Panc1 (cell line): ENCODE measurements at regions not wholly inside any gene's neighbourhood (a gene's known extent, or its start where the extent isn't known, plus 50 kb on each side); places are given as distances from the start of the nearest gene placed in this dataset.

Experiments used
- ATAC-seq: fragments of 200-7000 bp; cut with Tn5 transposase; 2 replicates; pipeline ENCODE4 v1.9.1; 2020; ENCODE audit warnings: mild to moderate bottlenecking, moderate library complexity
- BruUV-seq: library from RNA; stranded (reverse); fragments of 400-500 nt; replicated peaks from 2 replicates; lab custom pipeline; 2021; lab: Mats Ljungman, UMichigan
- CTCF ChIA-PET: fragments of 300-600 bp; sonication (Branson Sonifier 250); formaldehyde crosslinking; loops from one replicate; lab custom pipeline; 2022; ENCODE audit warnings: antibody characterized with exemption; lab: Charles Lee
- POLR2A ChIA-PET: fragments of 300-600 bp; sonication (Branson Sonifier 250); formaldehyde crosslinking; loops from one replicate; lab custom pipeline; 2022; ENCODE audit warnings: antibody characterized with exemption; lab: Charles Lee
- DNase-seq: peaks from one replicate; pipeline ENCODE4 v3.0.0-alpha.2; 2010; ENCODE audit warnings: low read depth, low spot score
- H3K27ac ChIP-seq: 2 replicates; pipeline ENCODE4 v1.5.1; 2011; ENCODE audit warnings: mild to moderate bottlenecking, low read length, inconsistent platforms
- H3K27me3 ChIP-seq: fragments of 200-500 bp; sonication (Bioruptor generic); 2 replicates; pipeline ENCODE4 v1.6.0; 2014; ENCODE audit warnings: low read length, inconsistent platforms; ENCODE audit not compliant: control insufficient read depth, insufficient read depth
- H3K36me3 ChIP-seq: fragments of 200-500 bp; sonication (Bioruptor generic); 2 replicates; pipeline ENCODE4 v1.5.1; 2014; ENCODE audit warnings: inconsistent platforms, mild to moderate bottlenecking, low read length, moderate library complexity; ENCODE audit not compliant: control insufficient read depth, insufficient read depth
- H3K4me1 ChIP-seq: 2 replicates; pipeline ENCODE4 v1.5.1; 2011; ENCODE audit warnings: inconsistent platforms, mild to moderate bottlenecking, low read length, moderate library complexity; ENCODE audit not compliant: control insufficient read depth, insufficient read depth
- H3K4me3 ChIP-seq, 2 experiments: 2 replicates each; pipeline ENCODE4 v1.5.1; 2011 to 2012; ENCODE audit warnings: low read depth in 2 of 2, low read length in 2 of 2, mild to moderate bottlenecking in 2 of 2, inconsistent platforms in 1 of 2, moderate library complexity in 1 of 2
- H3K9me3 ChIP-seq: fragments of 200-500 bp; sonication (Bioruptor generic); 2 replicates; pipeline ENCODE4 v1.5.1; 2014; ENCODE audit warnings: low read depth, mild to moderate bottlenecking, inconsistent platforms, low read length, moderate library complexity; ENCODE audit not compliant: control insufficient read depth, insufficient read depth
- CTCF ChIP-seq: fragments of 450-650 bp; IDR thresholded peaks from 2 replicates; pipeline ENCODE4 v1.5.1; 2017; ENCODE audit warnings: mild to moderate bottlenecking
- POLR2AphosphoS5 ChIP-seq: IDR thresholded peaks from 2 replicates; pipeline ENCODE4 v1.6.1; 2012; ENCODE audit warnings: mild to moderate bottlenecking, low read depth, low read length, moderate library complexity
- REST ChIP-seq, 2 experiments: IDR thresholded peaks; 2 replicates each; pipeline ENCODE4 v1.6.1; 2011 to 2012; ENCODE audit warnings: low read depth in 2 of 2, control low read depth in 1 of 2, low read length in 1 of 2, mild to moderate bottlenecking in 1 of 2, moderate library complexity in 1 of 2; ENCODE audit not compliant: insufficient read depth in 1 of 2
- SIN3A ChIP-seq: IDR thresholded peaks from 2 replicates; pipeline ENCODE4 v1.6.1; 2012; ENCODE audit warnings: low read depth, mild to moderate bottlenecking, low read length, moderate library complexity, borderline replicate concordance; ENCODE audit not compliant: insufficient read depth
- TCF7L2 ChIP-seq: IDR thresholded peaks from 2 replicates; pipeline ENCODE4 v1.6.1; 2011; ENCODE audit warnings: mild to moderate bottlenecking, low read depth, low read length, inconsistent platforms
- in situ Hi-C: cut with HindIII; loops from 2 replicates; pipeline ENCODE4 v1.10.0; 2016; ENCODE audit warnings: low sequenced_read_pairs, low pct_unique_long_range_greater_than_20kb
- intact Hi-C: fragments of 100-400 bp; cut with micrococcal nuclease; formaldehyde crosslinking; loops from one replicate; pipeline ENCODE4 v1.10.0; 2022; ENCODE audit not compliant: unreplicated experiment

GRCh38 chr4:124455671-124456070 is 256.9 kb downstream of the ANKRD50 start:
- ChIA-PET POLR2A (no interaction called here), CTCF (no interaction called here)
- no peaks in the 10 kb centered on the region for H3K36me3 ChIP-seq
- TF ChIP-seq TCF7L2 (no peak), REST (IDR thresholded peaks at IDR 0.05; ENCODE audit: insufficient read depth in 1 of 2, low read depth in 2 of 2, low read length in 1 of 2) (no peak), CTCF (no peak), SIN3A (no peak), POLR2AphosphoS5 (no peak)
- no peaks in the 10 kb centered on the region; the same call in 1 of the 2 replicates for H3K9me3 ChIP-seq
- BruUV-seq: no TSS peak
- ATAC-seq: no peak
- no peaks in the 10 kb centered on the region for H3K4me1 ChIP-seq
- in situ Hi-C loops: no loop called here
- H3K27ac ChIP-seq: no peak overlapping the region
- DNase-seq: no peak
- intact Hi-C loops: no loop called here
- H3K4me3 ChIP-seq: no peak overlapping the region
- no peaks in the 10 kb centered on the region for H3K27me3 ChIP-seq

GRCh38 chr4:124459196-124459940 is 253.2 kb downstream of the ANKRD50 start:
- TF ChIP-seq CTCF (no peak), POLR2AphosphoS5 (no peak), TCF7L2 (no peak), SIN3A (no peak), REST (IDR thresholded peaks at IDR 0.05; ENCODE audit: insufficient read depth in 1 of 2, low read depth in 2 of 2, low read length in 1 of 2) (no peak)
- Histone ChIP-seq H3K4me3 (no peak overlapping the region), H3K27ac (no peak overlapping the region), H3K36me3 (no peaks in the 10 kb centered on the region), H3K4me1 (no peaks in the 10 kb centered on the region), H3K9me3 (no peaks in the 10 kb centered on the region; the same call in 1 of the 2 replicates), H3K27me3 (no peaks in the 10 kb centered on the region)
- POLR2A ChIA-PET: no interaction called here
- CTCF ChIA-PET: no interaction called here
- DNase-seq (no peak), ATAC-seq (no peak)
- in situ Hi-C loops: no loop called here
- intact Hi-C loops: no loop called here
- BruUV-seq: no TSS peak
